SW480 (cell line): ENCODE measurements at regions not wholly inside any gene's neighbourhood (a gene's known extent, or its start where the extent isn't known, plus 50 kb on each side); places are given as distances from the start of the nearest gene placed in this dataset.

Experiments used
- DNase-seq: peaks from one replicate; pipeline ENCODE4 v3.0.0-alpha.2; 2016; ENCODE audit warnings: low spot score

GRCh38 chr4:181619651-181620050, 623.6 kb upstream of the TENM3 start:
- no peak for DNase-seq

- DNase-seq: no peak
Observed at GRCh38 chr4:181637186-181638105, 605.8 kb upstream of the TENM3 start.

- DNase-seq: no peak
Observed at GRCh38 chr4:181643466-181643865, 599.7 kb upstream of the TENM3 start.

- DNase-seq: no peak
Observed at GRCh38 chr4:181645489-181645888, 597.7 kb upstream of the TENM3 start.

DNA sequence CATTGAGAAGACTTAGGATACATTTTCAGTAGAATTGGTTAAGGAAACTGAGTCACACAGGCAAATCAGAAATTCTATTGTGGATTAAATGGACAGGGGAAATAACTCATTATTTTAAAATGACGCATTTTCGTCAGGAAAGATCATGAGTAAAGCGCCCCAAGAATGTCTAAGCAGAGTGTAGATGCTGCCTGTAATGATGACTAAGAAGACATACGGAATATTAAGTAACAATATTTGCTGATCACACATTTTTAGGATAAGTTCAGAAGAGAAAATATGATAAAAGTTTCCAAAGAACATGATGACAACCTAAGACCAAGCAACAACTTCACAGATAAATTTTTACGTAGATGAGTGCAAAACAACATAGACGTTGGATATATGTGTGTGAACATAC, 596.3 kb upstream of the TENM3 start:
- DNase-seq: no peak

DNA sequence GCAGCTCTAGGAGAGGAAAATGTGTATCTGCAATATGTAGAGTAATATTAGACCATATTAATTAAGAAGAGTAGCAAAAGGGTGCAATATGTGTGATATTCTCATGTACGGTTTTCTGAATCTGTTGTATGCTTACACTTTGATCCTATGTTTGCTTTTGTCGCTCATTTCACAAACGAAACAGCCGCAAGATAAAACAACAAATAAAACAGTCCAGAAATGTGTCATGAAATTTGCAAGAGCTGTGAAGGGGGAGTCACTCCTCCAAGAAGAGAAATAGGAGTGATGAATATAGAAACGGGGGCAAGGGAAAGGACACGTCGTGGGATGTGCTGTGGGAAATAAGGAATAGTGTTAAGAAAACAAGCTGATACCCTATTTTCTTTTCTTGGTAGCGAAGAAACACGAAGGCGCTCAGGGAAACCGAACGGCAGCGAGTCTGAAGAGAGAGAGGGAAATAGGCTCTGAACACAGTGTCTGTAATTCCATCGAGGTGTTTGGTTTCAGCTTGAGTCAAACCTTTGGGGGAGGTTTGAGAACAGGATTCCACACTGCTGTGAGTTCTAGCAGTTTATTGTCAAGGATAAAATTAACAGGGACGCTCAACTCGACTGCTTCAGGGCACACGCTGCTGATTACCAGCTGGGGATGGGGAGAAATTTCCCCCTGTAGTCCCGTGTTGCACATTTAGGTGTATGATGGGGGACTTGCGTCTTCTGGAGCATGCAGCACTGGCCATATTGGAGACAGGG, 595.6 kb upstream of the TENM3 start:
- no peak for DNase-seq

GRCh38 chr4:181650033-181650825, 593.0 kb upstream of the TENM3 start:
- no peak for DNase-seq

GRCh38 chr4:181656748-181657147, 586.5 kb upstream of the TENM3 start:
- DNase-seq: no peak

DNA sequence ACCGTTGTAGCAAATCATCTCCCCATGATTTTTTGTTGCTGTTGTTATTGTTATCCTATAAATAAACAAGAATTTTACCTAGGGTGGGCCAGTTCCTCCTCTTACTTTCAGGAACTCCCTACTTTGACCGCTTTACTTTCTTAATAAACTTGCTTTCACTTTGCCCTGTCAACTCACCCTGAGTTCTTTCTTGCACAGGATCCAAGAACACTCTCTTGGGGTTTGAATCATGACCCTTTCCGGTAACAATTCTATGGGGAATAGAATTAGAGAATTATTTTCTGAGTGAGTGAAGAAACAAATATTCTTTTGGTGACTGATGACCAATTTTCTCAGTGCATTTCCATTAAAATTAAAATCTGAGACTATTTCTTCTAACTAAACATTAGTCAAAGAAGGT, 584.0 kb upstream of the TENM3 start:
- no peak for DNase-seq

DNA sequence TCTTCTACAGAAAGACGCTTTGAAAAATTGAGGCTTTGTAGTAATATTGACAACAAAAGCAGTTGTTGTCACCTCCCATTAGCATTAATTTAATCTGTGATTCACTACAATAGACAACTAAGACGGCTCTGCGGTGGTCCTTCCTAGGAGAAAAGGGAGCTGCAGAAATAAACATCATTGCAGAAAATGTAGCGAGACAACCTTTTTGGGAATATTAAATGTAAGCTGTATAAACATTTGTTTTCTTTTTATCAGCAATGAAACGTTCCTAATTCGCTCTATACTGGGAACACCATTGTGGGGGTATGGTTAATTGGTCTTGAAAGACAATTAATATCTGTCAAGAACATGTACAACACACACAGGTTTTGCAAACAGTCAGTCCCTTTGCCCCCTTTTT, 583.3 kb upstream of the TENM3 start:
- DNase-seq: no peak

- DNase-seq: peak; percentile 23
Observed at GRCh38 chr4:181661090-181661489, 582.1 kb upstream of the TENM3 start.

- no peak for DNase-seq
Observed at GRCh38 chr4:181661923-181662322, 581.3 kb upstream of the TENM3 start.

DNA sequence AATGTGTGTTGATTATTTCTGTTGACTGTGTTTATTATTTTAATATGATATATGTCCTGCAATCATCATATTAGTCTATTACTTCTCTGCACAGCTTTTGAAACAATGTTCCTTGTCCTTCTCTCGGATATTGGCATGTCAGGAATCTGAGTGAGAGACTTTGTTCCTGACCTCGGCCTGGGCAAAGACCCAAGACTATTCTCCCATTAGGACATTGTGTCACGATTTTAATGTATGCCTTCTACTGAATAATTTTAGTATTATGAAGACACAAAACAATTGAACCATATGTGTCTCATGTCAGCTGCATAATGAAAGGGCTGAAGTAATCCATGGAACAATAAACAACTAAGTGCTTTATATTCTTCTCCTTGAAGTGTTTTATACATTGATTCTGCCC, 580.8 kb upstream of the TENM3 start:
- DNase-seq: no peak

DNA sequence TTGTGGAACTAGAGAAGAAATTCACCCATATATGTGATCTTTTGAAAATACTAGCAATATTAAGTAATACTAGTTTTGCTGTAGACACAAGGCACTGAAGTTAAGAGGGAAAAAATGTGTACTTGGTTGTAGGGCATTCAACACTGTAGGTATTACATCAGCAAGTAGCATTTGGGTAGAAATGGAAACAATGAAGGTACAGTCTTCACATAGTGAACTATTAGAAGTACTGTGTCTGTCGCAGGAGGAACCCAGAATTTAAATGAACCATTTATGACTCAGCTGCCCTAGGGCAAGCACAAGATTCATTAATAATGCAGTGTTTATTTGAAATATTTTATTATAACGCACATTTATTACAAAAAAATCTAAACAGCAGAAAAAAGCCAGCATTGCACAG, 572.7 kb upstream of the TENM3 start:
- no peak for DNase-seq

GRCh38 chr4:181671672-181672071, 571.5 kb upstream of the TENM3 start:
- no peak for DNase-seq

GRCh38 chr4:181672751-181673150, 570.5 kb upstream of the TENM3 start:
- DNase-seq: no peak

DNA sequence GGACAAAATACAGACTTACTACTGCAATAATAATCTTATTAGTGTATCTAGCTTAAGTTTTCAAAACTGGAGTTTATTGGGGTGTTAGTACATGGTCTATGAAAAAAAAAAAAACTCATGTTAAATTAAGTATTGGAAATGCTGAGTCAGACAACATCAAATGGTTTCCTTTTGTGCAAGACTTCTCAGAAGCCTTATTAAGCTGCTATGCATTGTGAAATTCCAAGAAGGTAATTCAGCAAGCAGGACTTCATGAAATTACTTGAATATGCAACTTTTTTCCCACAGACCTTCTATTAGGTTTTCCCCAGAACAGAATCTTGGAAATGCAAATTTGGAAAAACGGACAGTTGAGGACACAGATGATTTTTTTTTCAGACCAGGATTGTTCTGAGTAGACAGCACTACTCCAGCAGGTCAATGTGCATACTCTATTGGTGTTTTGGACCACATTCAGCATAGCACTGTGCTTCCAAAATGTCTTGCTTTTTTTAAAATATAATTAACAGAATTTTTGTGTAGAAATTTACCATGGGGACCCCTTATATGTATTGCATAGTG, 568.8 kb upstream of the TENM3 start:
- DNase-seq: no peak

DNA sequence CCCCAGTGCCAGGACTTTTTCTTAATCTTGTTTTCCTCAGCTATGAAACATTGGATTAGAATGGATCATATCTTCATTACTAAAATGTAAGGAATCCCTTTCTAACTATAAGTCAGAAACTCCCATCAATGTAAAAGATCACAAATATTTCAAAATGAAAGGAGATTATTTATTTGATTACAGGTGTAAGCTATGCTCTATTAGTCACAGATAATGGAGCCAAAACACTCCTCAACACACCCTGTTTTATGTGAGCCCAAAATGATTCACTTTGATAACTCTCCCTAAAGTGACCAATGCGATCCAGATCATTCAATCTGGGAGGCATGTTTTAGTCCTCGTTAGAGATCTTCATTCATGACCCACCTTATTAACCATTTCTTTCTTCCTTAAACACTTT, 566.7 kb upstream of the TENM3 start:
- DNase-seq: no peak

DNA sequence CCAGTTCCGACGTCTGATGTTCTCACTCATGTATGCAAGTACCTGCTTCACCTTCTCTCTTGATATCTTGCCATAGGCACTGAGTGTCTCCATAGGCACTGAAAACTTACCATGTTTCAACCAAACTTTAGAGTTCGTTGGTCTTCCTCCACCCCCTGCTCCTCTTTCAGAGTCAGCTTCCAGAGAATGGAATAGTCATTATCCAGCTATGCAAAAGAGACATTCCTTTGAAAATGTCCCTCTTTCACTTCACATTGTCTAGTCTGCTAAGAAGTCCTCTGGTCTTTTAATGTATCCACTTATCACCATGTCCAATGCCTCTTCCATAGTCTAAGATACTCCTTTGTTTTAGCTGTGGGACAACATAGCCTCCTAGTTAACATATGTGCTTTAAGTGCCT, 566.0 kb upstream of the TENM3 start:
- no peak for DNase-seq

DNA sequence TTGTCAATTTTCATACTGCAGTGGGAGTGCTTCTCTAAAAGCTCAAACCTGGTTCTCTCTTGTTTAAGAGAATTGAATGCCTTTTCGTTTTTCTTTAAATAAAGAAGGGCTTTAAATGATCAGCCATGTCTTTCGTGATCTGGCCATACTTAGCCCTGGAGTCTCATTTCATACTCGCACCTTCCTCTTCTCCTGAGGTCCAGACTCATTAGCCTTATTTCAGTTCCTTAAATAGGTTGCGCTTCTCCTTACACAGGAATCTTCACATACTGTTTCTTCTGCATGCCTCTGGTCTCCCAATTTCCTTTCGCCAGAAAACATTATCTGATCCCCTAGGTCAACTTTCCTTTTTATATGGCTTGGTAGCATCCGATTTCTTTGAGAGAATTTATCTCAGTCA, 565.6 kb upstream of the TENM3 start:
- no peak for DNase-seq

DNA sequence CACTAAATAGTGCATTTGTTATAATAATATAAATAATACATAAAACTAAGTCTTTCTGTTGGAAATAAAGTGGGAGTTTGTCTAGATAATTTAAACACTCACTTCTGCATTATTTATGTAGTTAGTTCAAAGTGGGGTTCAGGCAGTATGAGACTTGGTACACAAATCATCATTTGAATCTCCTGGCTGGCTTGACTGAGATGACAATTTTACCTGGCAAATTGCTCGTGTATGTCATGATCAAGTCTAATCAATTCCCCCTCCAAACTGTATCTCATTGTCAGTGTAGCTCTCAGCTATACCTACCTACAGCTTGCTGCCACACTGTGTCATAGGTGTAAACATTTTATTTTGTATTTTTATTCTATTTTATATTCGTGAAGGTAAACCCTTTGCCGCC, 563.4 kb upstream of the TENM3 start:
- no peak for DNase-seq

- DNase-seq: no peak
Observed at GRCh38 chr4:181682367-181683047, 560.7 kb upstream of the TENM3 start.
